K562 (cell line): ENCODE measurements at regions not wholly inside any gene's neighbourhood (a gene's known extent, or its start where the extent isn't known, plus 50 kb on each side); places are given as distances from the start of the nearest gene placed in this dataset.

ENCODE experiments used
- ATAC-seq: fragments of 200-7000 bp; cut with Tn5 transposase; 3 replicates; pipeline ENCODE4 v1.9.1; 2020; ENCODE audit warnings: moderate library complexity
- BruUV-seq: library from RNA; stranded (reverse); fragments of 400-500 nt; replicated peaks from 2 replicates; lab custom pipeline; 2021; lab: Mats Ljungman, UMichigan
- CTCF ChIA-PET: fragments of 300-600 bp; formaldehyde crosslinking; extraction: SDS; loops from one replicate; lab custom pipeline; 2021; ENCODE audit warnings: low intra/inter-chr PET ratio; lab: Yijun Ruan, JAX
- POLR2A ChIA-PET: fragments of 300-600, 350-650 bp; sonication (Branson Sonifier 250); formaldehyde crosslinking; extraction: SDS; loops from one replicate; lab custom pipeline; 2021; ENCODE audit warnings: antibody characterized with exemption, inconsistent platforms; lab: Yijun Ruan, JAX
- DNase-seq, 4 experiments: peaks; one replicate each; pipeline versions ENCODE4 v3.0.0 to v3.0.0-alpha.2; 2011 to 2018; ENCODE audit warnings: low spot score in 3 of 4, mixed read lengths in 3 of 4; ENCODE audit errors: extremely low read depth in 1 of 4
- FAIRE-seq: peaks from 2 replicates; lab custom pipeline; 2011; peaks lifted over from hg19 to GRCh38; lab: Jason Lieb, UNC
- H2AFZ ChIP-seq: 2 replicates; pipeline ENCODE4 v1.6.0; 2011; ENCODE audit warnings: low read depth, low read length, control low read depth, inconsistent platforms
- H3K27ac ChIP-seq: fragments of 200-600 bp; 3 replicates; pipeline ENCODE4 v1.8.0; 2011; ENCODE audit warnings: low read depth, mild to moderate bottlenecking, control low read depth, inconsistent platforms, low read length, moderate library complexity, mixed read lengths; ENCODE audit errors: extremely low read depth
- H3K27me3 ChIP-seq, 2 experiments: fragments of 300-600 bp in 1 of 2; 2 replicates in 1 of 2; 3 replicates in 1 of 2; pipeline versions ENCODE4 v1.6.0 to v1.8.0; 2011; ENCODE audit warnings: inconsistent platforms in 2 of 2, low read length in 2 of 2, mild to moderate bottlenecking in 1 of 2, mixed read lengths in 1 of 2, moderate library complexity in 1 of 2; ENCODE audit not compliant: control insufficient read depth in 2 of 2, insufficient read depth in 2 of 2
- H3K36me3 ChIP-seq: fragments of 300-600 bp; 3 replicates; pipeline ENCODE4 v1.8.0; 2011; ENCODE audit warnings: mild to moderate bottlenecking, low read length, inconsistent platforms; ENCODE audit not compliant: control insufficient read depth, insufficient read depth
- H3K4me1 ChIP-seq, 2 experiments: fragments of 200-600 bp in 1 of 2; replicated peaks in 1 of 2; 2 replicates in 1 of 2; 3 replicates in 1 of 2; pipeline versions ENCODE4 v1.5.1 to v1.8.0; 2011; ENCODE audit warnings: inconsistent platforms in 2 of 2, low read length in 2 of 2, mild to moderate bottlenecking in 1 of 2, mixed read lengths in 1 of 2, moderate library complexity in 1 of 2; ENCODE audit not compliant: control insufficient read depth in 2 of 2, insufficient read depth in 2 of 2
- H3K4me2 ChIP-seq: 2 replicates; pipeline ENCODE4 v1.6.1; 2011; ENCODE audit warnings: low read length, control low read depth, inconsistent platforms, mixed read lengths; ENCODE audit not compliant: insufficient read depth
- H3K4me3 ChIP-seq: fragments of 200-600 bp; sonication (generic), shearing (Covaris generic); 2 replicates; pipeline ENCODE4 v1.5.1; 2016; ENCODE audit warnings: control low read depth, inconsistent platforms
- H3K79me2 ChIP-seq: fragments of 200-600 bp; 3 replicates; pipeline ENCODE4 v1.8.0; 2011; ENCODE audit warnings: low read length, inconsistent platforms; ENCODE audit not compliant: control insufficient read depth, insufficient read depth
- H3K9ac ChIP-seq, 2 experiments: 2 replicates each; pipeline versions ENCODE4 v1.6.0 to v1.6.1; 2011; ENCODE audit warnings: low read depth in 2 of 2, low read length in 2 of 2, control low read depth in 1 of 2, inconsistent platforms in 1 of 2, mild to moderate bottlenecking in 1 of 2, mixed read lengths in 1 of 2; ENCODE audit not compliant: insufficient read depth in 1 of 2
- H3K9me1 ChIP-seq: one replicate; pipeline ENCODE4 v1.6.0; 2011; ENCODE audit warnings: inconsistent platforms, mild to moderate bottlenecking, low read length, moderate library complexity; ENCODE audit not compliant: control insufficient read depth, insufficient read depth
- H3K9me3 ChIP-seq: replicated peaks from 2 replicates; pipeline ENCODE4 v1.5.1; 2011; ENCODE audit warnings: low read depth, low read length, inconsistent platforms; ENCODE audit not compliant: control insufficient read depth, insufficient read depth
- H4K20me1 ChIP-seq: replicated peaks from 2 replicates; pipeline ENCODE4 v1.6.1; 2011; ENCODE audit warnings: low read length, inconsistent platforms, mixed read lengths; ENCODE audit not compliant: control insufficient read depth, insufficient read depth
- C11orf30 ChIP-seq: fragments of 450-650 bp; IDR thresholded peaks from 2 replicates; pipeline ENCODE4 v1.6.1; 2016; ENCODE audit warnings: low read depth, mild to moderate bottlenecking
- MAFF ChIP-seq: IDR thresholded peaks from 2 replicates; pipeline ENCODE4 v1.6.1; 2012; ENCODE audit warnings: low read length, improper control_type of control experiment
- MAFG ChIP-seq: fragments of 450-650 bp; conservative IDR thresholded peaks from 2 replicates; pipeline ENCODE4 v1.6.1; 2016; ENCODE audit warnings: missing genetic modification characterization, missing compliant biosample characterization
- MAFK ChIP-seq: IDR thresholded peaks from 2 replicates; pipeline ENCODE4 v1.6.1; 2011; ENCODE audit warnings: low read length, improper control_type of control experiment
- ZNF316 ChIP-seq: fragments of 450-650 bp; IDR thresholded peaks from 2 replicates; pipeline ENCODE4 v1.6.1; 2016
- ZNF395 ChIP-seq: fragments of 200-800 bp; sonication (Bioruptor generic); IDR thresholded peaks from 2 replicates; pipeline ENCODE4 v1.6.1; 2017; ENCODE audit warnings: missing genetic modification characterization, missing compliant biosample characterization
- ZNF75A ChIP-seq: fragments of 450-650 bp; formaldehyde crosslinking; IDR thresholded peaks from 2 replicates; pipeline ENCODE4 v1.4.0; 2020; ENCODE audit warnings: mild to moderate bottlenecking
- WGBS: fragments of 100-300 bp; shearing (Covaris generic); methylation state at CpG from one replicate; pipeline ENCODE4 v1.1.6; 2016; ENCODE audit warnings: low coverage, mixed read lengths; ENCODE audit not compliant: insufficient coverage; ENCODE audit errors: missing lambda C conversion rate; 5-methylcytosine and 5-hydroxymethylcytosine counted together
- in situ Hi-C: fragments of 300-500 bp; cut with MboI; formaldehyde crosslinking; loops from 4 replicates; pipeline ENCODE4 v1.15.0; 2018; ENCODE audit warnings: inconsistent platforms, mixed read lengths
- intact Hi-C: fragments of 100-400 bp; cut with micrococcal nuclease; formaldehyde crosslinking; loops from 2 replicates; pipeline ENCODE4 v1.14.2; 2022

- intact Hi-C loops (no loop called here), in situ Hi-C loops (no loop called here)
- no peaks in the 10 kb centered on the region for H4K20me1 ChIP-seq
- H3K9ac ChIP-seq = no peak overlapping the region
- no peaks in the 10 kb centered on the region for H3K27me3 ChIP-seq
- H3K36me3 ChIP-seq = no peaks in the 10 kb centered on the region
- H3K9me1 ChIP-seq = no peaks in the 10 kb centered on the region
- H3K9me3 ChIP-seq = no peaks in the 10 kb centered on the region
- no peak for DNase-seq
- no peaks in the 10 kb centered on the region for H3K79me2 ChIP-seq
- FAIRE-seq = no peak
- no peaks in the 10 kb centered on the region for H3K4me1 ChIP-seq
- POLR2A ChIA-PET = no interaction called here
- ATAC-seq = no peak
- BruUV-seq = no TSS peak
- H3K4me3 ChIP-seq = no peak overlapping the region
- no peak overlapping the region for H2AFZ ChIP-seq
- no peak overlapping the region for H3K4me2 ChIP-seq
- CTCF ChIA-PET = no interaction called here
- TF ChIP-seq MAFG = peak; percentile 34; the same call in 1 of the 2 replicates
- peak; percentile 66 for TF ChIP-seq MAFF
- peak; percentile 29 for TF ChIP-seq ZNF316
- TF ChIP-seq MAFK = peak; percentile 60
- no peak for TF ChIP-seq ZNF75A (CRISPR knock-in tag)
- TF ChIP-seq ZNF395 (CRISPR knock-in tag) = no peak
- peak; percentile 33; the same call in 1 of the 2 replicates for TF ChIP-seq C11orf30
- 3% methylated on average over 9 of the region's 9 CpGs for WGBS
- H3K27ac ChIP-seq = no peak overlapping the region
These were observed 379.4 kb downstream of the RPS29 start for GRCh38 chr14:49206828-49207227.
